Caco-2 (cell line): ENCODE measurements at regions not wholly inside any gene's neighbourhood (a gene's known extent, or its start where the extent isn't known, plus 50 kb on each side); places are given as distances from the start of the nearest gene placed in this dataset.

Experiments
- BruUV-seq: library from RNA; stranded (reverse); fragments of 400-500 nt; replicated peaks from 2 replicates; lab custom pipeline; 2021; lab: Mats Ljungman, UMichigan
- CTCF ChIA-PET: fragments of 300-600 bp; sonication (Branson Sonifier 250); formaldehyde crosslinking; loops from one replicate; lab custom pipeline; 2022; ENCODE audit warnings: antibody characterized with exemption; lab: Charles Lee
- POLR2A ChIA-PET: fragments of 300-600 bp; sonication (Branson Sonifier 250); formaldehyde crosslinking; loops from one replicate; lab custom pipeline; 2022; ENCODE audit warnings: antibody characterized with exemption; lab: Charles Lee
- DNase-seq, 2 experiments: peaks; one replicate each; pipeline versions ENCODE4 v3.0.0 to v3.0.0-alpha.2; 2020 to 2022
- H3K27me3 ChIP-seq: replicated peaks from 2 replicates; pipeline ENCODE4 v1.6.0; 2011; ENCODE audit warnings: low read length; ENCODE audit not compliant: control insufficient read depth, insufficient read depth
- H3K36me3 ChIP-seq: 2 replicates; pipeline ENCODE4 v1.5.1; 2011; ENCODE audit warnings: low read length; ENCODE audit not compliant: control insufficient read depth, insufficient read depth
- H3K4me1 ChIP-seq: fragments of 250-450 bp; sonication (Bioruptor Pico); 2 replicates; pipeline ENCODE4 v1.5.1; 2020; ENCODE audit warnings: mild to moderate bottlenecking
- H3K4me3 ChIP-seq: 2 replicates; pipeline ENCODE4 v1.5.1; 2011; ENCODE audit warnings: low read depth, mild to moderate bottlenecking, control low read depth, low read length
- H3K9me3 ChIP-seq: fragments of 250-450 bp; sonication (Bioruptor Pico); 2 replicates; pipeline ENCODE4 v1.5.1; 2020; ENCODE audit warnings: mild to moderate bottlenecking, moderate library complexity
- H3K27ac Mint-ChIP-seq: one replicate; pipeline ENCODE4 v1.8.0; 2022; ENCODE audit warnings: mixed read lengths; ENCODE audit not compliant: unreplicated experiment
- H3K27me3 Mint-ChIP-seq: one replicate; pipeline ENCODE4 v1.8.0; 2022; ENCODE audit warnings: mixed read lengths; ENCODE audit not compliant: insufficient read depth, unreplicated experiment
- H3K36me3 Mint-ChIP-seq: one replicate; pipeline ENCODE4 v1.8.0; 2022; ENCODE audit warnings: mild to moderate bottlenecking, mixed read lengths; ENCODE audit not compliant: insufficient read depth, unreplicated experiment
- H3K4me1 Mint-ChIP-seq: one replicate; pipeline ENCODE4 v1.8.0; 2022; ENCODE audit warnings: low read depth, mixed read lengths; ENCODE audit not compliant: unreplicated experiment
- H3K4me3 Mint-ChIP-seq: one replicate; pipeline ENCODE4 v1.8.0; 2022; ENCODE audit warnings: mild to moderate bottlenecking, moderate library complexity, mixed read lengths; ENCODE audit not compliant: unreplicated experiment
- H3K9me3 Mint-ChIP-seq: one replicate; pipeline ENCODE4 v1.8.0; 2022; ENCODE audit warnings: mixed read lengths; ENCODE audit not compliant: unreplicated experiment
- CTCF ChIP-seq, 2 experiments: fragments of 200-600 bp in 1 of 2; IDR thresholded peaks; 1 replicate in 1 of 2; 2 replicates in 1 of 2; pipeline versions ENCODE4 v1.5.1 to v1.8.0; 2011 to 2022; ENCODE audit warnings: antibody characterized with exemption in 1 of 2, control low read depth in 1 of 2, inconsistent platforms in 1 of 2, low read depth in 1 of 2, low read length in 1 of 2, mild to moderate bottlenecking in 1 of 2, moderate library complexity in 1 of 2; ENCODE audit not compliant: insufficient read depth in 1 of 2, severe bottlenecking in 1 of 2, unreplicated experiment in 1 of 2
- intact Hi-C: fragments of 100-400 bp; cut with micrococcal nuclease; formaldehyde crosslinking; loops from one replicate; pipeline ENCODE4 v1.10.0; 2022; ENCODE audit not compliant: unreplicated experiment

- H3K4me1 ChIP-seq, result 0 out of 2 replicates have a peak, but pooled peaks cover 4% of the 10 kb centered on the region
- intact Hi-C loops, result no loop called here
- BruUV-seq, result no TSS peak
- H3K9me3 ChIP-seq, result no peaks in the 10 kb centered on the region
- POLR2A ChIA-PET, result no interaction called here
- Mint-ChIP-seq H3K27ac (no peak overlapping the region), H3K4me3 (no peak overlapping the region), H3K36me3 (no peaks in the 10 kb centered on the region), H3K4me1 (peaks cover 7% of the 10 kb centered on the region), H3K9me3 (no peaks in the 10 kb centered on the region), H3K27me3 (no peaks in the 10 kb centered on the region)
- CTCF ChIA-PET, result no interaction called here
- H3K36me3 ChIP-seq, result no peaks in the 10 kb centered on the region
- no peak for DNase-seq
- no peaks in the 10 kb centered on the region for H3K27me3 ChIP-seq
- H3K4me3 ChIP-seq, result no peak overlapping the region
- no peak for TF ChIP-seq CTCF (IDR thresholded peaks at IDR 0.05; ENCODE audit: insufficient read depth in 1 of 2, low read depth in 1 of 2, low read length in 1 of 2, severe bottlenecking in 1 of 2, unreplicated experiment in 1 of 2)
These were observed 328.0 kb downstream of the ZNF621 start for GRCh38 chr3:40852712-40853111.

- H3K4me1 ChIP-seq, result 0 out of 2 replicates have a peak, but pooled peaks cover 4% of the 10 kb centered on the region
- no peak overlapping the region for H3K4me3 ChIP-seq
- DNase-seq, result no peak
- H3K36me3 Mint-ChIP-seq, result no peaks in the 10 kb centered on the region
- H3K36me3 ChIP-seq, result no peaks in the 10 kb centered on the region
- no peaks in the 10 kb centered on the region for H3K27me3 ChIP-seq
- peaks cover 7% of the 10 kb centered on the region for H3K4me1 Mint-ChIP-seq
- intact Hi-C loops, result no loop called here
- H3K9me3 Mint-ChIP-seq, result no peaks in the 10 kb centered on the region
- ChIA-PET CTCF (no interaction called here), POLR2A (no interaction called here)
- no peaks in the 10 kb centered on the region for H3K9me3 ChIP-seq
- H3K4me3 Mint-ChIP-seq, result no peak overlapping the region
- no TSS peak for BruUV-seq
- TF ChIP-seq CTCF (IDR thresholded peaks at IDR 0.05; ENCODE audit: insufficient read depth in 1 of 2, low read depth in 1 of 2, low read length in 1 of 2, severe bottlenecking in 1 of 2, unreplicated experiment in 1 of 2), result no peak
- H3K27ac Mint-ChIP-seq, result no peak overlapping the region
- no peaks in the 10 kb centered on the region for H3K27me3 Mint-ChIP-seq
These were observed 328.7 kb downstream of the ZNF621 start for GRCh38 chr3:40853474-40853873.

GRCh38 chr3:40855871-40856270 lies 331.1 kb downstream of the ZNF621 start:
- no peaks in the 10 kb centered on the region for H3K4me1 ChIP-seq
- TF ChIP-seq CTCF (IDR thresholded peaks at IDR 0.05; ENCODE audit: insufficient read depth in 1 of 2, low read depth in 1 of 2, low read length in 1 of 2, severe bottlenecking in 1 of 2, unreplicated experiment in 1 of 2), result no peak
- CTCF ChIA-PET, result no interaction called here
- no peak overlapping the region for H3K4me3 ChIP-seq
- Mint-ChIP-seq H3K27me3 (no peaks in the 10 kb centered on the region), H3K4me3 (no peak overlapping the region), H3K36me3 (no peaks in the 10 kb centered on the region), H3K4me1 (no peaks in the 10 kb centered on the region), H3K27ac (no peak overlapping the region), H3K9me3 (no peaks in the 10 kb centered on the region)
- H3K36me3 ChIP-seq, result no peaks in the 10 kb centered on the region
- no TSS peak for BruUV-seq
- intact Hi-C loops, result no loop called here
- POLR2A ChIA-PET, result no interaction called here
- no peak for DNase-seq
- H3K9me3 ChIP-seq, result no peaks in the 10 kb centered on the region
- no peaks in the 10 kb centered on the region for H3K27me3 ChIP-seq
